ENCODE measurements at regions not wholly inside any gene's neighbourhood (a gene's known extent, or its start where the extent isn't known, plus 50 kb on each side); places are given as distances from the start of the nearest gene placed in this dataset.

GRCh38 chr13:100796463-100796862 is 121.9 kb upstream of the TMTC4 start:
- WGBS: 98% methylated on average over 2 of the region's 2 CpGs
- Histone ChIP-seq H3K4me3 (ENCODE audit: low read depth in 1 of 3, low read length in 3 of 3) (no peak overlapping the region), H3K4me1 (ENCODE audit: control insufficient read depth in 4 of 4, insufficient read depth in 4 of 4, low read length in 3 of 4) (peaks cover 0 to 4% (median 0%) of the 10 kb centered on the region in 4 donors), H3K9ac (ENCODE audit: low read depth in 1 of 2, low read length in 2 of 2) (no peak overlapping the region), H3K36me3 (ENCODE audit: control insufficient read depth in 4 of 4, insufficient read depth in 3 of 4, low read depth in 1 of 4, low read length in 3 of 4) (no peaks in the 10 kb centered on the region), H3K27me3 (ENCODE audit: control insufficient read depth in 4 of 4, insufficient read depth in 4 of 4, low read length in 3 of 4) (no peaks in the 10 kb centered on the region), H3K9me3 (ENCODE audit: control insufficient read depth in 4 of 4, low read length in 3 of 4) (peaks cover 0 to 3% (median 0%) of the 10 kb centered on the region in 4 donors), H3K27ac (ENCODE audit: low read depth in 1 of 2, low read length in 2 of 2) (no peak overlapping the region)
- TF ChIP-seq YY1 (IDR thresholded peaks at IDR 0.05) (no peak), TAF1 (conservative IDR thresholded peaks at IDR 0.05) (no peak), MAX (IDR thresholded peaks at IDR 0.05) (no peak), EGR1 (IDR thresholded peaks at IDR 0.05; ENCODE audit: low read depth in 2 of 2) (no peak), GABPA (IDR thresholded peaks at IDR 0.05 in 1 of 2, conservative IDR thresholded peaks at IDR 0.05 in 1 of 2) (no peak), NR2F2 (IDR thresholded peaks at IDR 0.05) (no peak), RXRA (IDR thresholded peaks at IDR 0.05) (no peak), SP1 (IDR thresholded peaks at IDR 0.05) (no peak), FOXA1 (IDR thresholded peaks at IDR 0.05) (no peak), FOXA2 (IDR thresholded peaks at IDR 0.05) (no peak), JUND (IDR thresholded peaks at IDR 0.05) (no peak), ATF3 (IDR thresholded peaks at IDR 0.05) (no peak), RAD21 (IDR thresholded peaks at IDR 0.05) (no peak), HNF4A (conservative IDR thresholded peaks at IDR 0.05) (no peak)
- TF ChIP-seq, protein P1, sequence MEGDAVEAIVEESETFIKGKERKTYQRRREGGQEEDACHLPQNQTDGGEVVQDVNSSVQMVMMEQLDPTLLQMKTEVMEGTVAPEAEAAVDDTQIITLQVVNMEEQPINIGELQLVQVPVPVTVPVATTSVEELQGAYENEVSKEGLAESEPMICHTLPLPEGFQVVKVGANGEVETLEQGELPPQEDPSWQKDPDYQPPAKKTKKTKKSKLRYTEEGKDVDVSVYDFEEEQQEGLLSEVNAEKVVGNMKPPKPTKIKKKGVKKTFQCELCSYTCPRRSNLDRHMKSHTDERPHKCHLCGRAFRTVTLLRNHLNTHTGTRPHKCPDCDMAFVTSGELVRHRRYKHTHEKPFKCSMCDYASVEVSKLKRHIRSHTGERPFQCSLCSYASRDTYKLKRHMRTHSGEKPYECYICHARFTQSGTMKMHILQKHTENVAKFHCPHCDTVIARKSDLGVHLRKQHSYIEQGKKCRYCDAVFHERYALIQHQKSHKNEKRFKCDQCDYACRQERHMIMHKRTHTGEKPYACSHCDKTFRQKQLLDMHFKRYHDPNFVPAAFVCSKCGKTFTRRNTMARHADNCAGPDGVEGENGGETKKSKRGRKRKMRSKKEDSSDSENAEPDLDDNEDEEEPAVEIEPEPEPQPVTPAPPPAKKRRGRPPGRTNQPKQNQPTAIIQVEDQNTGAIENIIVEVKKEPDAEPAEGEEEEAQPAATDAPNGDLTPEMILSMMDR (IDR thresholded peaks at IDR 0.05; ENCODE audit: low read depth, low read length, missing input control): no peak
- TF ChIP-seq, protein P2, sequence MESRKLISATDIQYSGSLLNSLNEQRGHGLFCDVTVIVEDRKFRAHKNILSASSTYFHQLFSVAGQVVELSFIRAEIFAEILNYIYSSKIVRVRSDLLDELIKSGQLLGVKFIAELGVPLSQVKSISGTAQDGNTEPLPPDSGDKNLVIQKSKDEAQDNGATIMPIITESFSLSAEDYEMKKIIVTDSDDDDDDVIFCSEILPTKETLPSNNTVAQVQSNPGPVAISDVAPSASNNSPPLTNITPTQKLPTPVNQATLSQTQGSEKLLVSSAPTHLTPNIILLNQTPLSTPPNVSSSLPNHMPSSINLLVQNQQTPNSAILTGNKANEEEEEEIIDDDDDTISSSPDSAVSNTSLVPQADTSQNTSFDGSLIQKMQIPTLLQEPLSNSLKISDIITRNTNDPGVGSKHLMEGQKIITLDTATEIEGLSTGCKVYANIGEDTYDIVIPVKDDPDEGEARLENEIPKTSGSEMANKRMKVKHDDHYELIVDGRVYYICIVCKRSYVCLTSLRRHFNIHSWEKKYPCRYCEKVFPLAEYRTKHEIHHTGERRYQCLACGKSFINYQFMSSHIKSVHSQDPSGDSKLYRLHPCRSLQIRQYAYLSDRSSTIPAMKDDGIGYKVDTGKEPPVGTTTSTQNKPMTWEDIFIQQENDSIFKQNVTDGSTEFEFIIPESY (IDR thresholded peaks at IDR 0.05): no peak
- TF ChIP-seq, protein P3, sequence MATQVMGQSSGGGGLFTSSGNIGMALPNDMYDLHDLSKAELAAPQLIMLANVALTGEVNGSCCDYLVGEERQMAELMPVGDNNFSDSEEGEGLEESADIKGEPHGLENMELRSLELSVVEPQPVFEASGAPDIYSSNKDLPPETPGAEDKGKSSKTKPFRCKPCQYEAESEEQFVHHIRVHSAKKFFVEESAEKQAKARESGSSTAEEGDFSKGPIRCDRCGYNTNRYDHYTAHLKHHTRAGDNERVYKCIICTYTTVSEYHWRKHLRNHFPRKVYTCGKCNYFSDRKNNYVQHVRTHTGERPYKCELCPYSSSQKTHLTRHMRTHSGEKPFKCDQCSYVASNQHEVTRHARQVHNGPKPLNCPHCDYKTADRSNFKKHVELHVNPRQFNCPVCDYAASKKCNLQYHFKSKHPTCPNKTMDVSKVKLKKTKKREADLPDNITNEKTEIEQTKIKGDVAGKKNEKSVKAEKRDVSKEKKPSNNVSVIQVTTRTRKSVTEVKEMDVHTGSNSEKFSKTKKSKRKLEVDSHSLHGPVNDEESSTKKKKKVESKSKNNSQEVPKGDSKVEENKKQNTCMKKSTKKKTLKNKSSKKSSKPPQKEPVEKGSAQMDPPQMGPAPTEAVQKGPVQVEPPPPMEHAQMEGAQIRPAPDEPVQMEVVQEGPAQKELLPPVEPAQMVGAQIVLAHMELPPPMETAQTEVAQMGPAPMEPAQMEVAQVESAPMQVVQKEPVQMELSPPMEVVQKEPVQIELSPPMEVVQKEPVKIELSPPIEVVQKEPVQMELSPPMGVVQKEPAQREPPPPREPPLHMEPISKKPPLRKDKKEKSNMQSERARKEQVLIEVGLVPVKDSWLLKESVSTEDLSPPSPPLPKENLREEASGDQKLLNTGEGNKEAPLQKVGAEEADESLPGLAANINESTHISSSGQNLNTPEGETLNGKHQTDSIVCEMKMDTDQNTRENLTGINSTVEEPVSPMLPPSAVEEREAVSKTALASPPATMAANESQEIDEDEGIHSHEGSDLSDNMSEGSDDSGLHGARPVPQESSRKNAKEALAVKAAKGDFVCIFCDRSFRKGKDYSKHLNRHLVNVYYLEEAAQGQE (IDR thresholded peaks at IDR 0.05): no peak
- DNase-seq (ENCODE audit: low spot score): no peak

DNA sequence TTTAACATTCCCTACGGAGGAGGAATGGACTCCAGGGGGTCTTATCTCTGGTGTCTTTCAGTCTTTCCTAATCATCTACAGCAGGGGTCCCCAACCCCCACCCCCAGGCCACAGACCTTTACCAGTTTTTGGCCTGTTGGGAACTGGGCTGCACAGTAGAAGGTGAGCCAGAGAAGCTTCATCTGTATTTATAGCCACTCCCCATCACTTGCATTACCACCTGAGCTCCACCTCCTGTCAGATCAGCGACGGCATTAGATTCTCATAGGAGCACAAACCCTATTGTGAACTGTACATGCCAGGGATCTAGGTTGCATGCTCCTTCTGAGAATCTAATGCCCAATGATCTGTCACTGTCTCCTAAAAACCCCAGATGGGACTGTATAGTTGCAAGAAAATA is 120.0 kb upstream of the TMTC4 start:
- H3K27ac ChIP-seq (ENCODE audit: low read depth in 1 of 2, low read length in 2 of 2): no peak overlapping the region
- H3K4me1 ChIP-seq (ENCODE audit: control insufficient read depth in 4 of 4, insufficient read depth in 4 of 4, low read length in 3 of 4): no peaks in the 10 kb centered on the region
- no peaks in the 10 kb centered on the region for H3K27me3 ChIP-seq (ENCODE audit: control insufficient read depth in 4 of 4, insufficient read depth in 4 of 4, low read length in 3 of 4)
- no peak overlapping the region for H3K4me3 ChIP-seq (ENCODE audit: low read depth in 1 of 3, low read length in 3 of 3)
- peaks cover 0 to 3% (median 0%) of the 10 kb centered on the region in 4 donors for H3K9me3 ChIP-seq (ENCODE audit: control insufficient read depth in 4 of 4, low read length in 3 of 4)
- DNase-seq (ENCODE audit: low spot score): no peak
- 92% methylated on average over 3 of the region's 3 CpGs for WGBS
- H3K9ac ChIP-seq (ENCODE audit: low read depth in 1 of 2, low read length in 2 of 2): no peak overlapping the region
- H3K36me3 ChIP-seq (ENCODE audit: control insufficient read depth in 4 of 4, insufficient read depth in 3 of 4, low read depth in 1 of 4, low read length in 3 of 4): no peaks in the 10 kb centered on the region
- no peak for TF ChIP-seq HNF4G (IDR thresholded peaks at IDR 0.05)
- TF ChIP-seq, protein P3 (IDR thresholded peaks at IDR 0.05): no peak
- TF ChIP-seq FOXA2 (IDR thresholded peaks at IDR 0.05): no peak
- no peak for TF ChIP-seq FOXA1 (IDR thresholded peaks at IDR 0.05)
- no peak for TF ChIP-seq RXRA (IDR thresholded peaks at IDR 0.05)

All from liver (tissue), 8 donors.